ENCODE measurements at regions not wholly inside any gene's neighbourhood (a gene's known extent, or its start where the extent isn't known, plus 50 kb on each side); places are given as distances from the start of the nearest gene placed in this dataset.

GRCh38 chr3:1752205-1752604, 346.5 kb upstream of the CNTN4 start:
- Histone ChIP-seq H3K4me3 (replicated peaks in 1 of 4; ENCODE audit: control extremely low read depth in 1 of 4, insufficient read depth in 1 of 4, low read depth in 3 of 4, low read length in 4 of 4) (no peak overlapping the region), H3K4me2 (ENCODE audit: extremely low read depth, insufficient read depth, low read length) (no peak overlapping the region), H3K79me2 (ENCODE audit: control insufficient read depth, insufficient read depth, low read length) (no peaks in the 10 kb centered on the region), H3K4me1 (ENCODE audit: control insufficient read depth, extremely low read depth, insufficient read depth, low read length) (no peaks in the 10 kb centered on the region), H3K9ac (ENCODE audit: insufficient read depth, low read length) (no peak overlapping the region), H3K27ac (ENCODE audit: insufficient read depth, low read length) (no peak overlapping the region), H3K36me3 (ENCODE audit: control insufficient read depth, insufficient read depth, low read length) (no peaks in the 10 kb centered on the region), H4K20me1 (ENCODE audit: control insufficient read depth, extremely low read depth, insufficient read depth, low read length) (no peaks in the 10 kb centered on the region), H3K27me3 (ENCODE audit: control insufficient read depth, insufficient read depth, low read length) (no peaks in the 10 kb centered on the region), H2AFZ (ENCODE audit: low read length) (no peak overlapping the region), H3K9me3 (ENCODE audit: control insufficient read depth, insufficient read depth, low read depth, low read length) (no peaks in the 10 kb centered on the region)
- DNase-seq (ENCODE audit: low read depth in 2 of 2) = no peak
- TF ChIP-seq EZH2 (IDR thresholded peaks at IDR 0.05; ENCODE audit: low read length, missing control alignments) = no peak
- no peak for TF ChIP-seq CTCF (conservative IDR thresholded peaks at IDR 0.05 in 1 of 2, IDR thresholded peaks at IDR 0.05 in 1 of 2; ENCODE audit: low read depth in 1 of 2, low read length in 2 of 2)

- Histone ChIP-seq H3K9ac (ENCODE audit: insufficient read depth, low read length) (no peak overlapping the region), H3K79me2 (ENCODE audit: control insufficient read depth, insufficient read depth, low read length) (no peaks in the 10 kb centered on the region), H3K27me3 (ENCODE audit: control insufficient read depth, insufficient read depth, low read length) (no peaks in the 10 kb centered on the region), H3K9me3 (ENCODE audit: control insufficient read depth, insufficient read depth, low read depth, low read length) (no peaks in the 10 kb centered on the region), H2AFZ (ENCODE audit: low read length) (no peak overlapping the region), H3K27ac (ENCODE audit: insufficient read depth, low read length) (no peak overlapping the region), H3K4me2 (ENCODE audit: extremely low read depth, insufficient read depth, low read length) (no peak overlapping the region), H3K36me3 (ENCODE audit: control insufficient read depth, insufficient read depth, low read length) (no peaks in the 10 kb centered on the region), H4K20me1 (ENCODE audit: control insufficient read depth, extremely low read depth, insufficient read depth, low read length) (no peaks in the 10 kb centered on the region), H3K4me3 (replicated peaks in 1 of 4; ENCODE audit: control extremely low read depth in 1 of 4, insufficient read depth in 1 of 4, low read depth in 3 of 4, low read length in 4 of 4) (no peak overlapping the region), H3K4me1 (ENCODE audit: control insufficient read depth, extremely low read depth, insufficient read depth, low read length) (no peaks in the 10 kb centered on the region)
- no peak for TF ChIP-seq EZH2 (IDR thresholded peaks at IDR 0.05; ENCODE audit: low read length, missing control alignments)
- no peak for TF ChIP-seq CTCF (conservative IDR thresholded peaks at IDR 0.05 in 1 of 2, IDR thresholded peaks at IDR 0.05 in 1 of 2; ENCODE audit: low read depth in 1 of 2, low read length in 2 of 2)
- no peak for DNase-seq (ENCODE audit: low read depth in 2 of 2)
Observed at GRCh38 chr3:1766384-1766783, 332.3 kb upstream of the CNTN4 start.

GRCh38 chr3:1773679-1774078, 325.0 kb upstream of the CNTN4 start:
- Histone ChIP-seq H3K27ac (ENCODE audit: insufficient read depth, low read length) (no peak overlapping the region), H3K4me2 (ENCODE audit: extremely low read depth, insufficient read depth, low read length) (no peak overlapping the region), H3K9ac (ENCODE audit: insufficient read depth, low read length) (no peak overlapping the region), H3K27me3 (ENCODE audit: control insufficient read depth, insufficient read depth, low read length) (no peaks in the 10 kb centered on the region), H3K79me2 (ENCODE audit: control insufficient read depth, insufficient read depth, low read length) (no peaks in the 10 kb centered on the region), H3K4me1 (ENCODE audit: control insufficient read depth, extremely low read depth, insufficient read depth, low read length) (no peaks in the 10 kb centered on the region), H4K20me1 (ENCODE audit: control insufficient read depth, extremely low read depth, insufficient read depth, low read length) (no peaks in the 10 kb centered on the region), H3K9me3 (ENCODE audit: control insufficient read depth, insufficient read depth, low read depth, low read length) (no peaks in the 10 kb centered on the region), H2AFZ (ENCODE audit: low read length) (no peak overlapping the region), H3K4me3 (replicated peaks in 1 of 4; ENCODE audit: control extremely low read depth in 1 of 4, insufficient read depth in 1 of 4, low read depth in 3 of 4, low read length in 4 of 4) (no peak overlapping the region), H3K36me3 (ENCODE audit: control insufficient read depth, insufficient read depth, low read length) (no peaks in the 10 kb centered on the region)
- no peak for TF ChIP-seq EZH2 (IDR thresholded peaks at IDR 0.05; ENCODE audit: low read length, missing control alignments)
- TF ChIP-seq CTCF (conservative IDR thresholded peaks at IDR 0.05 in 1 of 2, IDR thresholded peaks at IDR 0.05 in 1 of 2; ENCODE audit: low read depth in 1 of 2, low read length in 2 of 2) = no peak
- no peak for DNase-seq (ENCODE audit: low read depth in 2 of 2)

Data from fibroblast of lung (primary cell).